ENCODE measurements at regions not wholly inside any gene's neighbourhood (a gene's known extent, or its start where the extent isn't known, plus 50 kb on each side); places are given as distances from the start of the nearest gene placed in this dataset.

DNA sequence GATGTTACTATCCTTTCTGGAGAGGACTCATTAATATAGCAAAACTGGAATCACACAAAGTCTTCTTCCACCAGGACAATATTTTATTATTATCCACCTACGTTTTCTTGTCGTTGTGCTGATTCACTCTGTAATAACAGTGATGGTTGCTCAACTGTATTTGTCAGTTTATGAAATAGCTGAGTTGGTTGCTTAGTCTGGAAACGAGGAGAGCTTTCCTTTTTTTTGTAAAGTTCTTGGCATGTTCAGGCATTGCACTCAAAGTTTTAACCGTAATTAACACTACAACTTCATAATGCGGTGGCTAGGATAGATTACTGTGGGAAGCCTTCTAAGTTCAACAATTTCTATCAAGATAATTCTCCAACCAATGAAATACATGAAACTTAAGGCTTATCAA lies 131.2 kb downstream of the RAP2B start:
- no peak for TF ChIP-seq POLR2A (IDR thresholded peaks at IDR 0.05)
- TF ChIP-seq, protein P1, sequence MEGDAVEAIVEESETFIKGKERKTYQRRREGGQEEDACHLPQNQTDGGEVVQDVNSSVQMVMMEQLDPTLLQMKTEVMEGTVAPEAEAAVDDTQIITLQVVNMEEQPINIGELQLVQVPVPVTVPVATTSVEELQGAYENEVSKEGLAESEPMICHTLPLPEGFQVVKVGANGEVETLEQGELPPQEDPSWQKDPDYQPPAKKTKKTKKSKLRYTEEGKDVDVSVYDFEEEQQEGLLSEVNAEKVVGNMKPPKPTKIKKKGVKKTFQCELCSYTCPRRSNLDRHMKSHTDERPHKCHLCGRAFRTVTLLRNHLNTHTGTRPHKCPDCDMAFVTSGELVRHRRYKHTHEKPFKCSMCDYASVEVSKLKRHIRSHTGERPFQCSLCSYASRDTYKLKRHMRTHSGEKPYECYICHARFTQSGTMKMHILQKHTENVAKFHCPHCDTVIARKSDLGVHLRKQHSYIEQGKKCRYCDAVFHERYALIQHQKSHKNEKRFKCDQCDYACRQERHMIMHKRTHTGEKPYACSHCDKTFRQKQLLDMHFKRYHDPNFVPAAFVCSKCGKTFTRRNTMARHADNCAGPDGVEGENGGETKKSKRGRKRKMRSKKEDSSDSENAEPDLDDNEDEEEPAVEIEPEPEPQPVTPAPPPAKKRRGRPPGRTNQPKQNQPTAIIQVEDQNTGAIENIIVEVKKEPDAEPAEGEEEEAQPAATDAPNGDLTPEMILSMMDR (IDR thresholded peaks at IDR 0.05), result no peak

Measured in testis (tissue), 2 donors.